SK-N-SH (cell line): ENCODE measurements at regions not wholly inside any gene's neighbourhood (a gene's known extent, or its start where the extent isn't known, plus 50 kb on each side); places are given as distances from the start of the nearest gene placed in this dataset.

Source experiments
- CTCF ChIA-PET: fragments of 300-600, 350-600 bp; formaldehyde crosslinking; extraction: SDS; loops from one replicate; lab custom pipeline; 2021; lab: Yijun Ruan, JAX
- POLR2A ChIA-PET: fragments of 350-600 bp; sonication (Branson Sonifier 250); formaldehyde crosslinking; extraction: SDS; loops from one replicate; lab custom pipeline; 2020; ENCODE audit warnings: antibody characterized with exemption, inconsistent platforms; lab: Yijun Ruan, JAX
- DNase-seq: peaks from one replicate; pipeline ENCODE4 v3.0.0; 2012
- H2AFZ ChIP-seq: fragments of 200-600 bp; sonication (generic); 2 replicates; pipeline ENCODE4 v1.8.1; 2016; ENCODE audit warnings: antibody characterized with exemption, mild to moderate bottlenecking, low read depth
- H3F3A ChIP-seq: fragments of 200-600 bp; sonication (generic); replicated peaks from 2 replicates; pipeline ENCODE3; 2016; ENCODE audit warnings: antibody characterized with exemption, mild to moderate bottlenecking; ENCODE audit not compliant: insufficient read depth
- H3K27ac ChIP-seq, 2 experiments: fragments of 200-500 bp in 1 of 2; fragments of 200-600 bp in 1 of 2; sonication (Bioruptor generic) in 1 of 2; sonication (generic), shearing (Covaris generic) in 1 of 2; 2 replicates each; pipeline versions ENCODE4 v1.5.1 to v1.6.1; 2014 to 2016; ENCODE audit warnings: low read depth in 2 of 2, inconsistent platforms in 1 of 2, low read length in 1 of 2, mild to moderate bottlenecking in 1 of 2, mixed read lengths in 1 of 2
- H3K27me3 ChIP-seq: fragments of 200-600 bp; sonication (generic), shearing (Covaris generic); 2 replicates; pipeline ENCODE4 v1.6.1; 2016; ENCODE audit warnings: mixed run types; ENCODE audit not compliant: insufficient read depth
- H3K36me3 ChIP-seq, 2 experiments: fragments of 200-500 bp in 1 of 2; fragments of 200-600 bp in 1 of 2; sonication (Bioruptor generic) in 1 of 2; sonication (generic) in 1 of 2; replicated peaks in 1 of 2; 2 replicates each; pipeline versions ENCODE3 to v1.5.1; 2014 to 2016; ENCODE audit warnings: low read length in 1 of 2, mild to moderate bottlenecking in 1 of 2; ENCODE audit not compliant: insufficient read depth in 2 of 2, control insufficient read depth in 1 of 2
- H3K4me1 ChIP-seq, 2 experiments: fragments of 200-500 bp in 1 of 2; fragments of 200-600 bp in 1 of 2; sonication (Bioruptor generic) in 1 of 2; sonication (generic), shearing (Covaris generic) in 1 of 2; 2 replicates each; pipeline versions ENCODE4 v1.5.1 to v1.6.1; 2014 to 2016; ENCODE audit warnings: low read depth in 1 of 2, low read length in 1 of 2, mixed run types in 1 of 2; ENCODE audit not compliant: insufficient read depth in 2 of 2, control insufficient read depth in 1 of 2
- H3K4me2 ChIP-seq: fragments of 200-600 bp; sonication (generic), shearing (Covaris generic); 2 replicates; pipeline ENCODE4 v1.6.1; 2017; ENCODE audit warnings: mixed run types
- H3K4me3 ChIP-seq, 2 experiments: fragments of 200-500 bp in 1 of 2; fragments of 200-600 bp in 1 of 2; sonication (Bioruptor generic) in 1 of 2; sonication (generic), shearing (Covaris generic) in 1 of 2; 2 replicates each; pipeline versions ENCODE4 v1.5.1 to v1.8.1; 2014 to 2016; ENCODE audit warnings: low read depth in 2 of 2, inconsistent platforms in 1 of 2, low read length in 1 of 2, mild to moderate bottlenecking in 1 of 2, mixed read lengths in 1 of 2, moderate library complexity in 1 of 2
- H3K79me2 ChIP-seq: fragments of 200-600 bp; sonication (generic); 2 replicates; pipeline ENCODE4 v1.8.1; 2017; ENCODE audit warnings: mild to moderate bottlenecking; ENCODE audit not compliant: insufficient read depth
- H3K9ac ChIP-seq: fragments of 200-600 bp; sonication (generic); 2 replicates; pipeline ENCODE4 v1.6.1; 2017; ENCODE audit warnings: mixed run types
- H3K9me2 ChIP-seq: fragments of 200-600 bp; sonication (generic); 2 replicates; pipeline ENCODE4 v1.6.1; 2017; ENCODE audit warnings: mixed run types
- H3K9me3 ChIP-seq: fragments of 200-600 bp; sonication (generic); 2 replicates; pipeline ENCODE4 v1.6.1; 2017; ENCODE audit warnings: mixed run types, mild to moderate bottlenecking, moderate library complexity
- H4K20me1 ChIP-seq: fragments of 200-600 bp; sonication (generic); 2 replicates; pipeline ENCODE4 v1.6.1; 2017; ENCODE audit warnings: mild to moderate bottlenecking, mixed run types; ENCODE audit not compliant: insufficient read depth
- CHD2 ChIP-seq: fragments of 150-350 bp; IDR thresholded peaks from 2 replicates; pipeline ENCODE4 v1.6.1; 2018; ENCODE audit warnings: low read length; ENCODE audit not compliant: partially characterized antibody
- CTCF ChIP-seq: fragments of 200-600 bp; sonication (generic); IDR thresholded peaks from 2 replicates; pipeline ENCODE4 v1.6.1; 2017; ENCODE audit warnings: antibody characterized with exemption, mild to moderate bottlenecking, moderate library complexity
- ELF1 ChIP-seq: IDR thresholded peaks from 2 replicates; pipeline ENCODE4 v1.4.0; 2012
- EP300 ChIP-seq, 2 experiments: IDR thresholded peaks; 2 replicates each; pipeline versions ENCODE4 v1.4.0 to v1.6.1; 2012; ENCODE audit warnings: borderline replicate concordance in 1 of 2, low read depth in 1 of 2, low read length in 1 of 2
- FOXJ3 ChIP-seq: sonication (generic); formaldehyde crosslinking; IDR thresholded peaks from 2 replicates; pipeline ENCODE4 v1.5.1; 2020; ENCODE audit warnings: mild to moderate bottlenecking, missing genetic modification reagents
- FOXM1 ChIP-seq: IDR thresholded peaks from 2 replicates; pipeline ENCODE4 v1.4.0; 2012; ENCODE audit warnings: low read depth, mild to moderate bottlenecking
- GATA2 ChIP-seq: sonication (generic); formaldehyde crosslinking; IDR thresholded peaks from 2 replicates; pipeline ENCODE4 v1.5.0; 2020; ENCODE audit warnings: mild to moderate bottlenecking, missing genetic modification reagents
- IRF3 ChIP-seq: fragments of 150-350 bp; IDR thresholded peaks from 2 replicates; pipeline ENCODE4 v1.6.1; 2016; ENCODE audit warnings: mild to moderate bottlenecking, low read depth, low read length
- MEF2A ChIP-seq: IDR thresholded peaks from 2 replicates; pipeline ENCODE4 v1.4.0; 2012; ENCODE audit warnings: low read depth, borderline replicate concordance
- MXI1 ChIP-seq: IDR thresholded peaks from 2 replicates; pipeline ENCODE4 v1.6.1; 2012; ENCODE audit warnings: mild to moderate bottlenecking, low read depth, low read length, improper control_type of control experiment
- PBX3 ChIP-seq: IDR thresholded peaks from 2 replicates; pipeline ENCODE4; 2012
- POLR2AphosphoS5 ChIP-seq: IDR thresholded peaks from 2 replicates; pipeline ENCODE4 v1.6.1; 2012; ENCODE audit warnings: low read depth, low read length
- RAD21 ChIP-seq: IDR thresholded peaks from 2 replicates; pipeline ENCODE4 v1.6.1; 2012; ENCODE audit warnings: mild to moderate bottlenecking, low read length
- RCOR1 ChIP-seq: fragments of 150-350 bp; IDR thresholded peaks from 2 replicates; pipeline ENCODE4 v1.6.1; 2017; ENCODE audit warnings: antibody characterized with exemption, low read length
- REST ChIP-seq: IDR thresholded peaks from 2 replicates; pipeline ENCODE4 v1.6.1; 2012; ENCODE audit warnings: mild to moderate bottlenecking, low read depth, low read length, moderate library complexity
- RFX5 ChIP-seq: IDR thresholded peaks from 2 replicates; pipeline ENCODE4 v1.6.1; 2012; ENCODE audit warnings: mild to moderate bottlenecking, improper control_type of control experiment, low read length
- RXRA ChIP-seq: IDR thresholded peaks from 2 replicates; pipeline ENCODE4 v1.4.0; 2012; ENCODE audit warnings: low read depth, mild to moderate bottlenecking, borderline replicate concordance
- TCF12 ChIP-seq: IDR thresholded peaks from 2 replicates; pipeline ENCODE4 v1.4.0; 2012
- TEAD4 ChIP-seq: IDR thresholded peaks from 2 replicates; pipeline ENCODE4 v1.4.0; 2012; ENCODE audit warnings: mild to moderate bottlenecking, borderline replicate concordance; ENCODE audit not compliant: insufficient read depth
- YY1 ChIP-seq: IDR thresholded peaks from 2 replicates; pipeline ENCODE4 v1.4.0; 2012; ENCODE audit warnings: low read depth, mild to moderate bottlenecking
- WGBS: methylation state at CpG from one replicate; pipeline ENCODE4 v1.1.6; 2017; ENCODE audit warnings: low lambda C conversion rate; 5-methylcytosine and 5-hydroxymethylcytosine counted together

- Histone ChIP-seq H3K4me1 (peaks cover 3% of the 10 kb centered on the region in 2 experiments; a peak in 2 of 4 replicates), H3K9me3 (no peaks in the 10 kb centered on the region), H3K4me2 (no peak overlapping the region), H2AFZ (no peak overlapping the region), H3K79me2 (no peaks in the 10 kb centered on the region), H3F3A (no peaks in the 10 kb centered on the region), H4K20me1 (no peaks in the 10 kb centered on the region), H3K36me3 (no peaks in the 10 kb centered on the region), H3K9ac (no peak overlapping the region), H3K9me2 (no peaks in the 10 kb centered on the region), H3K27me3 (no peaks in the 10 kb centered on the region; the same call in 1 of the 2 replicates), H3K4me3 (no peak overlapping the region), H3K27ac (no peak overlapping the region)
- ChIA-PET POLR2A (no interaction called here), CTCF (no interaction called here)
- 80% methylated on average over 8 of the region's 8 CpGs for WGBS
- DNase-seq = no peak
- TF ChIP-seq IRF3 = no peak
- no peak for TF ChIP-seq EP300 (IDR thresholded peaks at IDR 0.05; ENCODE audit: borderline replicate concordance in 1 of 2, low read depth in 1 of 2, low read length in 1 of 2)
- no peak for TF ChIP-seq REST
- no peak for TF ChIP-seq RCOR1
- TF ChIP-seq ELF1 = no peak
- no peak for TF ChIP-seq RXRA
- TF ChIP-seq MXI1 = no peak
- no peak for TF ChIP-seq MEF2A
- TF ChIP-seq FOXM1 = no peak
- TF ChIP-seq CHD2 = no peak
- no peak for TF ChIP-seq RFX5
- no peak for TF ChIP-seq TCF12
- no peak for TF ChIP-seq RAD21
- no peak for TF ChIP-seq CTCF
- no peak for TF ChIP-seq FOXJ3 (CRISPR knock-in tag)
- TF ChIP-seq PBX3 = no peak
- no peak for TF ChIP-seq GATA2 (CRISPR knock-in tag)
- no peak for TF ChIP-seq POLR2AphosphoS5
- no peak for TF ChIP-seq TEAD4
- no peak for TF ChIP-seq YY1
Observed at GRCh38 chr17:72176951-72177660, 56.3 kb downstream of the SOX9 start.
